ENCODE measurements at regions not wholly inside any gene's neighbourhood (a gene's known extent, or its start where the extent isn't known, plus 50 kb on each side); places are given as distances from the start of the nearest gene placed in this dataset.

DNA sequence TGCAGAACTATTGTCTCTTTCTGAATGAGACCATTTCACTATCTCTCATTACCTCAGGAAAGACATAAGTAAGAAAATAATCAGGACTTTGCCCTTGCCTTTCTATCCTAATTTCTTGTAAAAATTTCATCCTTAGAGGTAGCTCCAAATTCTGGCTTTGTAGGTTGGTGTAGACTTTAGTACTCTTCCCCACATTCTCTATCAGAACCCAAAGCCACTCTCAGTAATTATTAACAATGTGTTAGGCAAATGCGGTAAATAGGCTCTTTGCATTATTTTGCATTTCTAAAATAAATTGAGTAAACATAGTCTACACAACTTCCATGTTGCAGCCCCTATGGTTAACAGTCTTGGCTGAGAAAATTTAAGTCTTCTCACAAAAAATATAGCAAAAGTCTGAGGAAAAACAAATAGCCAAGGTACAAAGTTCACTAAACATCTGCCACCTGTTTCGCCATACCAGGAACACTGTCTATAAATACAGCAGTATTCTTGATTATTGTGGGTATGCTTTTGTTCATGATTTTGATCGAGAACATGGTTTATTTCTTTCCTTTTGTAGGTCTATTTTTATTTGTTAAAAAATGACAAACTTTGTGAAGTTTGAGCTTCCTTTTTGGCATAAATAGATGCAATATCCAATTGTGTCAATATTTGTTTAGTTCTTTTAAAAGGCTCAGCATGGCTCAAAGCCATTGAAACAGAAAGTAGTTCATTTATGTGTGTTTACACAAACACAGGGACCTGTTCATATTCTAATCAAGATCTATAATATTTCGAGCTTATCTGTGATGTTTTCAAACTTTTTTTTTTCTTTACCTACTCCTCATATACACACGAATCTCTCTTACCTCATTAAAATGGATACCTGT lies 1061.5 kb downstream of the CNTNAP5 start (continued):
- TF ChIP-seq ETS1 (IDR thresholded peaks at IDR 0.05) (no peak), EZH2 (IDR thresholded peaks at IDR 0.05; ENCODE audit: low read depth, unreplicated experiment) (no peak), ZNF331 (CRISPR knock-in tag; IDR thresholded peaks at IDR 0.05; ENCODE audit: low read depth) (no peak), NANOG (IDR thresholded peaks at IDR 0.05; ENCODE audit: borderline replicate concordance) (no peak)
- TF ChIP-seq, protein P1, sequence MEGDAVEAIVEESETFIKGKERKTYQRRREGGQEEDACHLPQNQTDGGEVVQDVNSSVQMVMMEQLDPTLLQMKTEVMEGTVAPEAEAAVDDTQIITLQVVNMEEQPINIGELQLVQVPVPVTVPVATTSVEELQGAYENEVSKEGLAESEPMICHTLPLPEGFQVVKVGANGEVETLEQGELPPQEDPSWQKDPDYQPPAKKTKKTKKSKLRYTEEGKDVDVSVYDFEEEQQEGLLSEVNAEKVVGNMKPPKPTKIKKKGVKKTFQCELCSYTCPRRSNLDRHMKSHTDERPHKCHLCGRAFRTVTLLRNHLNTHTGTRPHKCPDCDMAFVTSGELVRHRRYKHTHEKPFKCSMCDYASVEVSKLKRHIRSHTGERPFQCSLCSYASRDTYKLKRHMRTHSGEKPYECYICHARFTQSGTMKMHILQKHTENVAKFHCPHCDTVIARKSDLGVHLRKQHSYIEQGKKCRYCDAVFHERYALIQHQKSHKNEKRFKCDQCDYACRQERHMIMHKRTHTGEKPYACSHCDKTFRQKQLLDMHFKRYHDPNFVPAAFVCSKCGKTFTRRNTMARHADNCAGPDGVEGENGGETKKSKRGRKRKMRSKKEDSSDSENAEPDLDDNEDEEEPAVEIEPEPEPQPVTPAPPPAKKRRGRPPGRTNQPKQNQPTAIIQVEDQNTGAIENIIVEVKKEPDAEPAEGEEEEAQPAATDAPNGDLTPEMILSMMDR (conservative IDR thresholded peaks at IDR 0.05; ENCODE audit: low read depth in 2 of 2) = no peak

DNA sequence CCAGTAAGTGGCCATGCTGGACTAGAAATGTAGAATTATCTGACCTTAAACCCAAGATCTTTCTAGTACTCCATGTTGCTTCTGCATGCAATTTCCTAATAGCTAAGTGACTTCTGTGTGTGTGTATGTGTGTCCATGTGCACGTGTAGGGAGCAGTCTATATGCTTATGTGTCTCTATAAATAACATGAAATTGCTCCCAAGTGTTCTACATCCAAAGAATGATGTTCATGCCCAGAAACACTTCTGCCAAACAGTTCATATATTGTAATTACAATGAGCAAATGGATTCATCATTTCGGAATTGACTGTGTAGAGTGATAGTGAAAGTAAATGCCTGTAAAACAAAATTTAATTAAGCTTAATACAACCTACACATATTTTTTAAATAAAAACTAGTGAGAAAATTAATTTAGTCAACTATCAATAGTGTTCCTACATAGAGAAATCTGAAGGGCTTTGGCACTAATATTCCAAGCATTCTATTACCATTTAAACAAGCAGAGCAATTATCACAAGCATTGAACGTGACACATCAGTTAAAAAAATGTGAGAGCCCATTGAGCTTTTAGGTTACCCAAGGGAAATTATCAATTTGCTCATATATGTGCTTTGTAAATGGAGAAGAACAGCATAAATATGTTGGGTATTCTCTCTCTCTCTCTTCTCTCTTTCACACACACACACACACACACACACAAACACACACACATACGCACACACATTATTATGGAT lies 1067.4 kb downstream of the CNTNAP5 start:
- Mint-ChIP-seq H3K9me3 (no peaks in the 10 kb centered on the region), H3K36me3 (ENCODE audit: low read depth) (no peaks in the 10 kb centered on the region), H3K27me3 (ENCODE audit: insufficient read depth, low read depth, poor library complexity) (no peaks in the 10 kb centered on the region), H3K27ac (no peak overlapping the region), H3K4me3 (no peak overlapping the region), H3K4me1 (no peaks in the 10 kb centered on the region)
- Histone ChIP-seq H3K4me3 (no peak overlapping the region), H3F3A (replicated peaks; ENCODE audit: low read depth) (no peaks in the 10 kb centered on the region), H2AFZ (no peak overlapping the region), H4K20me1 (replicated peaks; ENCODE audit: insufficient read depth) (no peaks in the 10 kb centered on the region), H3K4me2 (no peak overlapping the region), H3K79me2 (replicated peaks; ENCODE audit: insufficient read depth) (no peaks in the 10 kb centered on the region), H3K27ac (ENCODE audit: low read depth) (no peak overlapping the region), H3K27me3 (ENCODE audit: insufficient read depth) (no peaks in the 10 kb centered on the region), H3K36me3 (ENCODE audit: insufficient read depth) (no peaks in the 10 kb centered on the region), H3K9me2 (ENCODE audit: insufficient read depth) (peaks cover 8% of the 10 kb centered on the region; the same call in 1 of the 2 replicates), H3K4me1 (ENCODE audit: insufficient read depth) (no peaks in the 10 kb centered on the region)
- ATAC-seq (no peak), DNase-seq (ENCODE audit: low spot score) (no peak)
- TF ChIP-seq CREB1 (CRISPR knock-in tag; IDR thresholded peaks at IDR 0.05; ENCODE audit: low read depth) = no peak
- no peak for TF ChIP-seq ETS1 (IDR thresholded peaks at IDR 0.05)
- TF ChIP-seq ZNF114 (CRISPR knock-in tag; IDR thresholded peaks at IDR 0.05) = no peak
- TF ChIP-seq STAT1 (IDR thresholded peaks at IDR 0.05; ENCODE audit: unreplicated experiment) = no peak
